DMS153 treated with DMSO at 0.1 percent for 48 hours (cell line): ENCODE measurements at regions not wholly inside any gene's neighbourhood (a gene's known extent, or its start where the extent isn't known, plus 50 kb on each side); places are given as distances from the start of the nearest gene placed in this dataset.
"Not testable (repeated sequence)": the region's sequence is repeated elsewhere in the genome, so short reads cannot be mapped to it uniquely, and the experiment has no call there.

ENCODE experiments used
- DNase-seq: peaks from one replicate; lab custom pipeline; 2025; ENCODE audit not compliant: unreplicated experiment; lab: John Stamatoyannopoulos, UW

- DNase-seq: no peak
Observed at GRCh38 chr7:13633857-13634256, 355.6 kb downstream of the ETV1 start.

- DNase-seq: peak; percentile 94
Observed at GRCh38 chr7:13639396-13639795, 350.1 kb downstream of the ETV1 start.

GRCh38 chr7:13641714-13642113, 347.8 kb downstream of the ETV1 start:
- peak; percentile 52 for DNase-seq

GRCh38 chr7:13651167-13651566, 338.3 kb downstream of the ETV1 start:
- DNase-seq: no peak

GRCh38 chr7:13656330-13656729, 333.1 kb downstream of the ETV1 start:
- no peak for DNase-seq

GRCh38 chr7:13673290-13673689, 316.2 kb downstream of the ETV1 start:
- no peak for DNase-seq

GRCh38 chr7:13682626-13683025, 306.8 kb downstream of the ETV1 start:
- no peak for DNase-seq

GRCh38 chr7:13687500-13687899, 302.0 kb downstream of the ETV1 start:
- DNase-seq: no peak

GRCh38 chr7:13692548-13692947, 296.9 kb downstream of the ETV1 start:
- DNase-seq: no peak

GRCh38 chr7:13702251-13702650, 287.2 kb downstream of the ETV1 start:
- no peak for DNase-seq

- DNase-seq: no peak
Observed at GRCh38 chr7:13708670-13709069, 280.8 kb downstream of the ETV1 start.

GRCh38 chr7:13713092-13713491, 276.4 kb downstream of the ETV1 start:
- no peak for DNase-seq

- DNase-seq: no peak
Observed at GRCh38 chr7:13715534-13715933, 273.9 kb downstream of the ETV1 start.

- no peak for DNase-seq
Observed at GRCh38 chr7:13717031-13717430, 272.4 kb downstream of the ETV1 start.

GRCh38 chr7:13724191-13724976, 265.1 kb downstream of the ETV1 start:
- DNase-seq: no peak

GRCh38 chr7:13724977-13725566, 264.4 kb downstream of the ETV1 start:
- DNase-seq: no peak

- DNase-seq: no peak
Observed at GRCh38 chr7:13725591-13725990, 263.9 kb downstream of the ETV1 start.

GRCh38 chr7:13727279-13727678, 262.2 kb downstream of the ETV1 start:
- no peak for DNase-seq

GRCh38 chr7:13727751-13728150, 261.7 kb downstream of the ETV1 start:
- DNase-seq: no peak

GRCh38 chr7:13728430-13728829, 261.0 kb downstream of the ETV1 start:
- DNase-seq: not testable (repeated sequence)

- no peak for DNase-seq
Observed at GRCh38 chr7:13731643-13732042, 257.8 kb downstream of the ETV1 start.

- DNase-seq: no peak
Observed at GRCh38 chr7:13737563-13737962, 251.9 kb downstream of the ETV1 start.

- no peak for DNase-seq
Observed at GRCh38 chr7:13742126-13742525, 247.3 kb downstream of the ETV1 start.
